ENCODE measurements at regions not wholly inside any gene's neighbourhood (a gene's known extent, or its start where the extent isn't known, plus 50 kb on each side); places are given as distances from the start of the nearest gene placed in this dataset.
A peak's percentile ranks its signal among the peaks of the same experiment; 100 is the strongest.

DNA sequence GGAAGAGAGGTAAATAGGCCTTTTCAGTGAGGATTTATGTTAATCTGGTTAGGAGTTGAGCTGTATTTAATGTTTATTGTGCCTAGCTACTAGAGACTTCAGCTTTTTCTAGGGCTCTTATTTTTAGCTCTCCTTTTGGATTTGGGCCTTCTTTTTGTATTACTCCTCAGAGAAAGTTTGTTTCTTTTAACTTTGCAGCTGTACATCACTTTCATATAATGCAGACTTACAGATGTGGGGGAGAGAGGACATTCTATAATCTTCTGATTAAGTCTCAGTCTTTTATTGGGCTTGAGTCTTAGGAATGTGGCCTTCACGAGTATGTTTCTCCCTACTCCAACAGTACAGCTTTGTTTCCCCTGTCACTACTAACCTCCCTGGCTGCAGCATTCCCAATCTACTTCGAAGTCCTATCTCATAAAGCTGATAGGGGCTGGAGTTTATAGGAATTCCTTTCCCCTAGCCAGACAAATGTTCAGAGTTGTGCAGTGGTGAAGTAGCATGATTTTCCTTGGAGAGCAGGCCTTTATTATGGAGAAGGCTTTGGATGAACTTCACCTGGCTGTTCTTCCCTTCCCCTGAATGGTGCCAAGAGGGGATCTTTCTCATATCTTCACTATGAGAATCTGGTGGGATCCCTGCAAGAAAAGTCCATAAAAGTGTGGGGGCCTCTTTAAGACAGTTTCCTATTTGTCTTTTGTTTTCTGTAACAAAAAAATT lies 82.2 kb upstream of the CBLB start:
- Histone ChIP-seq H3K4me3 (ENCODE audit: low read depth, low read length) (no peak overlapping the region), H3K27me3 (ENCODE audit: control insufficient read depth, insufficient read depth, low read length) (no peaks in the 10 kb centered on the region; the same call in 1 of the 2 replicates), H3K36me3 (ENCODE audit: control insufficient read depth, insufficient read depth, low read length) (no peaks in the 10 kb centered on the region)
- CTCF ChIA-PET = interaction anchor here (0.9 kb wide), 1 partner anchor 127 kb away, joined by 4 read pairs; no protein-coding TSS in a partner anchor
- DNase-seq (ENCODE audit: low read depth) = no peak
- TF ChIP-seq CTCF (IDR thresholded peaks at IDR 0.05; ENCODE audit: insufficient read depth, low read depth, low read length) = no peak
- POLR2A ChIA-PET = no interaction called here

DNA sequence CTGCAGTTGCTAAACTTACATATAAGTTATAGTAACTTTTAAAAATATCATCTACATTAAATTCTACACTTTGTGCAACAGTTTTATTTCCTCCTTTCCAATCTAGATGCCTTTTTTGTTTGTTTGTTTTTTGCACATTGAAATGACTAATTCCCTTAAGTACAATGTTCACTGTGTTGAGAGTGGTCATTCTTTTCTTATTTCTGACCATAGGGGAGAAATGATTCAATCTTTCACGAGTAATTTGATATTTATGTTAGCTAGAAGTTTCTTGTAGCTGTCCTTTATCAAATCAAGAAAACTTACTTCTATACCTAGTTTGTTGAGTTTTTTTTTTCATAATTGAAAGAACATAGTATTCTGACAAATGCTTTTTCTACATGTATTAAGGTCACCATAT lies 85.0 kb upstream of the CBLB start:
- no peaks in the 10 kb centered on the region; the same call in 1 of the 2 replicates for H3K27me3 ChIP-seq (ENCODE audit: control insufficient read depth, insufficient read depth, low read length)
- TF ChIP-seq CTCF (IDR thresholded peaks at IDR 0.05; ENCODE audit: insufficient read depth, low read depth, low read length) = no peak
- no peaks in the 10 kb centered on the region for H3K36me3 ChIP-seq (ENCODE audit: control insufficient read depth, insufficient read depth, low read length)
- CTCF ChIA-PET = no interaction called here
- POLR2A ChIA-PET = interaction anchor here (0.6 kb wide), 1 partner anchor 911 kb away, joined by 3 read pairs; no protein-coding TSS in a partner anchor
- DNase-seq (ENCODE audit: low read depth) = no peak
- no peak overlapping the region for H3K4me3 ChIP-seq (ENCODE audit: low read depth, low read length)

DNA sequence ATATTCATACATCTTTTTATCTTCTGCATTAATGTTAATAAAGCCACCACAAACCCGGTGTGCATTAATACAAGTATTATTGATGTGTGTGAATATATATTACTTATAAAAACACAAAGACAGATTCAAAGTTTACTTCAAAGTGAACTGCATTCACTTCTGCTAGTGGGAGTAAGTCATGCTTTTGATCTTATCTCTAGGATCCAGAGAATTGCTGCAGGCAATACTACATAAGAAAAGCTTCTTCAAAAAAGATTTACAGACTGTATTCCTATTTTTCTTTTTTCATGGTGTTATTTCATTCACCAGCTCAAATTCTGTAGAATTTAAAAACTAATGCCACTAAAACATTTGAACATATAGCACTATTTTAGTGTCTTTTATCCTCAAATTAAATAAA lies 87.5 kb upstream of the CBLB start:
- no peak for DNase-seq (ENCODE audit: low read depth)
- TF ChIP-seq CTCF (IDR thresholded peaks at IDR 0.05; ENCODE audit: insufficient read depth, low read depth, low read length) = no peak
- no peak overlapping the region for H3K4me3 ChIP-seq (ENCODE audit: low read depth, low read length)
- POLR2A ChIA-PET = no interaction called here
- H3K36me3 ChIP-seq (ENCODE audit: control insufficient read depth, insufficient read depth, low read length) = no peaks in the 10 kb centered on the region
- H3K27me3 ChIP-seq (ENCODE audit: control insufficient read depth, insufficient read depth, low read length) = no peaks in the 10 kb centered on the region; the same call in 1 of the 2 replicates
- CTCF ChIA-PET = interaction anchor here (0.6 kb wide), 1 partner anchor 10 kb away, joined by 3 read pairs; no protein-coding TSS in a partner anchor

DNA sequence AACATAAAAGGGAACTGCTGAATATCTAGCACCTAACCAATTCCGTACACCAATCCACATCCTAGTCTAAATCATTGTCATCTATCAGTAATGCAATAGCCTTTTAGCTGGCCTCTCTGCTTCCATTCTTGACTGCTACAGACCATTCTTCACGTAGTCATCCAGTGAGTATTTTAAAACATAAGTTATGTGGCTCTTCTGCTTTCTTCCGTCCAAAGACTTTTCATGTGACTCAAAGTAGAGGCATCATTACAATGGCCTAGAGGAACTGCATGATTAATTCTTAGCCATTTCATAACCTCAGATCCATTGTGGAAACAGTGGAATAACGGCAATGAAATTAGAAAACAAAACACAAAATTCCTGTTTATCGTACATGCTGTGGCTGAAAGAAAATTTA lies 88.9 kb upstream of the CBLB start:
- POLR2A ChIA-PET = no interaction called here
- TF ChIP-seq CTCF (IDR thresholded peaks at IDR 0.05; ENCODE audit: insufficient read depth, low read depth, low read length) = no peak
- no peak overlapping the region for H3K4me3 ChIP-seq (ENCODE audit: low read depth, low read length)
- DNase-seq (ENCODE audit: low read depth) = peak; percentile 62
- H3K36me3 ChIP-seq (ENCODE audit: control insufficient read depth, insufficient read depth, low read length) = no peaks in the 10 kb centered on the region
- CTCF ChIA-PET = no interaction called here
- H3K27me3 ChIP-seq (ENCODE audit: control insufficient read depth, insufficient read depth, low read length) = no peaks in the 10 kb centered on the region

DNA sequence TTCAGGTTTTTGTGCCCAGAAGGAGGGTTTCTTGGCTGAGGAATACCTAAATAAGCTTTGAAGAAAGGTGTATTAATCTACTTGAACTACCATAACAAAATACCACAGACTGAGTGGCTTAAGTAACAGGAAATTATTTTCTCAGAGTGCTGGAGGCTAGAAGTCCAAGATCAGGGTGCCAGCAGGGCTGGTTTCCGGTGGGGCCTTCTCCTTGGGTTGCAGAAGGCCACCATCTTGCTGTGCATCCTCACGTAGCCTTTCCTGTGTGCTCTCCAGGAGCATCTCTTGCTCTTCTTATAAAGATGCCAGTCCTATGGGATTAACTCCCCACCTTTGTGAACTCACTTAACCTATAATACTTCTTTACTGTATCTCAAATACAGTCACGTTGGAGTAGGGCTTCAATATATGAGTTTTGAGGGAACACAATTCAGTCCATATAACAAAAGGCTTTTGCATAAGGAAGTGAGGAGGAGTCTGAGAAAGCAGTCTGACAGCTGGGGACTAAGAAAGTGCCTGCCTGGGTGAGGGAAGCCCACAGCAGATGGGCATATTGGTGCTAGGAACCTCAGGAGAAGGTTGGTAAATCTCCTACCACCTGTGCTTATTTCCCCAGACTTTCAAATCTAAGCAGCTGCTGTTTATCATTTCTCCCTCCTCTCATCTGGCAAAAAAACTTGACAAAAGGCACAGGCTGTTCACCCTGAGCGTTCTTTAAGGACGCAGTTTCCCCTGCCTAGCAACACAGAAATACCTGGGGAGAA lies 89.6 kb upstream of the CBLB start:
- CTCF ChIA-PET = no interaction called here
- no peak overlapping the region for H3K4me3 ChIP-seq (ENCODE audit: low read depth, low read length)
- H3K36me3 ChIP-seq (ENCODE audit: control insufficient read depth, insufficient read depth, low read length) = no peaks in the 10 kb centered on the region
- no peak for TF ChIP-seq CTCF (IDR thresholded peaks at IDR 0.05; ENCODE audit: insufficient read depth, low read depth, low read length)
- H3K27me3 ChIP-seq (ENCODE audit: control insufficient read depth, insufficient read depth, low read length) = no peaks in the 10 kb centered on the region
- no peak for DNase-seq (ENCODE audit: low read depth)
- POLR2A ChIA-PET = no interaction called here
